ENCODE measurements at regions not wholly inside any gene's neighbourhood (a gene's known extent, or its start where the extent isn't known, plus 50 kb on each side); places are given as distances from the start of the nearest gene placed in this dataset.

- H3K4me3 ChIP-seq (replicated peaks in 1 of 3; ENCODE audit: insufficient read depth in 1 of 3, low read depth in 2 of 3, low read length in 3 of 3), result no peak overlapping the region
- peaks cover 14% of the 10 kb centered on the region for H3K9me3 ChIP-seq (ENCODE audit: low read length)
- H4K20me1 ChIP-seq (ENCODE audit: insufficient read depth, low read length), result no peaks in the 10 kb centered on the region
- no peaks in the 10 kb centered on the region for H3K4me1 ChIP-seq (ENCODE audit: insufficient read depth, low read length)
- ChIA-PET CTCF (ENCODE audit: low intra/inter-chr PET ratio, low total read pairs) (interaction anchor here (4.9 kb wide), 1 partner anchor 31 kb away, joined by 111 read pairs; no protein-coding TSS in a partner anchor), POLR2A (no interaction called here)
- in situ Hi-C loops (cut with HindIII; ENCODE audit: extremely low pct_ligation_motif_present, low pct_unique_long_range_greater_than_20kb), result no loop called here
- H3K27me3 ChIP-seq (ENCODE audit: control insufficient read depth in 1 of 2, insufficient read depth in 2 of 2, low read length in 2 of 2), result no peaks in the 10 kb centered on the region
- no peaks in the 10 kb centered on the region for H3K79me2 ChIP-seq (ENCODE audit: insufficient read depth, low read length)
- TF ChIP-seq JUN (CRISPR knock-in tag; IDR thresholded peaks at IDR 0.05) (no peak), PLSCR1 (CRISPR knock-in tag; IDR thresholded peaks at IDR 0.05; ENCODE audit: borderline replicate concordance) (no peak), ZNF234 (CRISPR knock-in tag; conservative IDR thresholded peaks at IDR 0.05) (no peak), REXO4 (CRISPR knock-in tag; IDR thresholded peaks at IDR 0.05; ENCODE audit: borderline replicate concordance) (no peak), ZNF317 (CRISPR knock-in tag; IDR thresholded peaks at IDR 0.05) (peak; percentile 98)
- FAIRE-seq (no peak), ATAC-seq (no peak), DNase-seq (ENCODE audit: low spot score) (no peak)
- WGBS (ENCODE audit: low lambda C conversion rate), result 76% methylated on average over 2 of the region's 2 CpGs
- H3K4me2 ChIP-seq (ENCODE audit: low read depth, low read length), result no peak overlapping the region
- H3K36me3 ChIP-seq (replicated peaks in 1 of 2; ENCODE audit: control insufficient read depth in 1 of 2, insufficient read depth in 2 of 2, low read length in 2 of 2), result no peaks in the 10 kb centered on the region
- H2AFZ ChIP-seq (ENCODE audit: low read length), result no peak overlapping the region
- H3K9ac ChIP-seq (ENCODE audit: insufficient read depth, low read depth, low read length), result no peak overlapping the region
- no TSS peak for BruUV-seq (replicated peaks)
- intact Hi-C loops (cut with micrococcal nuclease; ENCODE audit: unreplicated experiment), result no loop called here
- H3K27ac ChIP-seq (ENCODE audit: extremely low read length, insufficient read depth, low read length), result no peak overlapping the region
Observed at GRCh38 chr2:199707593-199708185, 143.3 kb downstream of the FTCDNL1 start.

- 2% methylated on average over 1 of the region's 1 CpG for WGBS (ENCODE audit: low lambda C conversion rate)
Observed at GRCh38 chr2:199705538-199705937, 145.5 kb downstream of the FTCDNL1 start.

More at GRCh38 chr2:199705538-199705937, 145.5 kb downstream of the FTCDNL1 start:
- FAIRE-seq (no peak), ATAC-seq (no peak), DNase-seq (ENCODE audit: low spot score) (no peak)
- no TSS peak for BruUV-seq (replicated peaks)
- Histone ChIP-seq H2AFZ (ENCODE audit: low read length) (no peak overlapping the region), H3K9ac (ENCODE audit: insufficient read depth, low read depth, low read length) (no peak overlapping the region), H3K27me3 (ENCODE audit: control insufficient read depth in 1 of 2, insufficient read depth in 2 of 2, low read length in 2 of 2) (no peaks in the 10 kb centered on the region), H3K79me2 (ENCODE audit: insufficient read depth, low read length) (no peaks in the 10 kb centered on the region), H3K9me3 (ENCODE audit: low read length) (peaks cover 14% of the 10 kb centered on the region), H3K4me3 (replicated peaks in 1 of 3; ENCODE audit: insufficient read depth in 1 of 3, low read depth in 2 of 3, low read length in 3 of 3) (no peak overlapping the region), H3K27ac (ENCODE audit: extremely low read length, insufficient read depth, low read length) (no peak overlapping the region), H3K4me1 (ENCODE audit: insufficient read depth, low read length) (no peaks in the 10 kb centered on the region), H3K4me2 (ENCODE audit: low read depth, low read length) (no peak overlapping the region), H3K36me3 (replicated peaks in 1 of 2; ENCODE audit: control insufficient read depth in 1 of 2, insufficient read depth in 2 of 2, low read length in 2 of 2) (no peaks in the 10 kb centered on the region), H4K20me1 (ENCODE audit: insufficient read depth, low read length) (no peaks in the 10 kb centered on the region)
- CTCF ChIA-PET (ENCODE audit: low intra/inter-chr PET ratio, low total read pairs), result interaction anchor here (1.6 to 4.9 kb wide), 2 partner anchors 34 to 155 kb away, joined by 28 to 111 read pairs; no protein-coding TSS in a partner anchor
- POLR2A ChIA-PET, result no interaction called here
- intact Hi-C loops (cut with micrococcal nuclease; ENCODE audit: unreplicated experiment), result no loop called here
- in situ Hi-C loops (cut with HindIII; ENCODE audit: extremely low pct_ligation_motif_present, low pct_unique_long_range_greater_than_20kb), result no loop called here
- TF ChIP-seq PHF21A (CRISPR knock-in tag; IDR thresholded peaks at IDR 0.05) (no peak), ZBTB7A (CRISPR knock-in tag; IDR thresholded peaks at IDR 0.05) (no peak), RAD21 (CRISPR knock-in tag; IDR thresholded peaks at IDR 0.05) (no peak), SCMH1 (CRISPR knock-in tag; IDR thresholded peaks at IDR 0.05; ENCODE audit: borderline replicate concordance) (no peak), ZNF232 (CRISPR knock-in tag; IDR thresholded peaks at IDR 0.05; ENCODE audit: borderline replicate concordance) (no peak), ZFP82 (CRISPR knock-in tag; IDR thresholded peaks at IDR 0.05; ENCODE audit: borderline replicate concordance) (no peak), ZSCAN29 (CRISPR knock-in tag; conservative IDR thresholded peaks at IDR 0.05) (no peak), CREB1 (IDR thresholded peaks at IDR 0.05) (no peak), CREB1 (CRISPR knock-in tag; IDR thresholded peaks at IDR 0.05) (no peak)
